DND-41 (cell line): ENCODE measurements at regions not wholly inside any gene's neighbourhood (a gene's known extent, or its start where the extent isn't known, plus 50 kb on each side); places are given as distances from the start of the nearest gene placed in this dataset.

Experiments
- ATAC-seq: fragments of 200-7000 bp; cut with Tn5 transposase; 3 replicates; pipeline ENCODE4 v1.9.1; 2021; ENCODE audit warnings: low read depth; ENCODE audit not compliant: insufficient read depth
- DNase-seq: peaks from one replicate; pipeline ENCODE4 v3.0.0-alpha.2; 2020
- H2AFZ ChIP-seq: 2 replicates; pipeline ENCODE4 v1.6.0; 2012; ENCODE audit warnings: low read depth, low read length
- H3K27ac ChIP-seq: 2 replicates; pipeline ENCODE4 v1.5.1; 2012; ENCODE audit warnings: low read length, inconsistent platforms
- H3K27me3 ChIP-seq: fragments of 200-600 bp; sonication (generic); 2 replicates; pipeline ENCODE4 v1.6.0; 2012; ENCODE audit warnings: low read length, mild to moderate bottlenecking, inconsistent platforms; ENCODE audit not compliant: insufficient read depth, poor library complexity
- H3K36me3 ChIP-seq: 2 replicates; pipeline ENCODE4 v1.5.1; 2012; ENCODE audit warnings: low read length, inconsistent platforms; ENCODE audit not compliant: insufficient read depth
- H3K4me1 ChIP-seq: 2 replicates; pipeline ENCODE4 v1.5.1; 2012; ENCODE audit warnings: mild to moderate bottlenecking, low read length; ENCODE audit not compliant: insufficient read depth
- H3K4me2 ChIP-seq: 2 replicates; pipeline ENCODE4 v1.6.0; 2012; ENCODE audit warnings: mild to moderate bottlenecking, moderate library complexity, low read length, inconsistent platforms; ENCODE audit not compliant: insufficient read depth
- H3K4me3 ChIP-seq, 2 experiments: fragments of 200-600 bp in 1 of 2; shearing (Covaris generic) in 1 of 2; 2 replicates each; pipeline ENCODE4 v1.5.1; 2012 to 2016; ENCODE audit warnings: inconsistent platforms in 2 of 2, low read length in 2 of 2, mild to moderate bottlenecking in 2 of 2, low read depth in 1 of 2, moderate library complexity in 1 of 2
- H3K79me2 ChIP-seq: 2 replicates; pipeline ENCODE4 v1.6.0; 2012; ENCODE audit warnings: low read length, inconsistent platforms; ENCODE audit not compliant: insufficient read depth
- H3K9ac ChIP-seq: 2 replicates; pipeline ENCODE4 v1.6.0; 2012; ENCODE audit warnings: low read depth, mild to moderate bottlenecking, inconsistent platforms, low read length, moderate library complexity
- H3K9me3 ChIP-seq: 2 replicates; pipeline ENCODE4 v1.5.1; 2012; ENCODE audit warnings: low read length, moderate library complexity, mild to moderate bottlenecking, inconsistent platforms; ENCODE audit not compliant: insufficient read depth, severe bottlenecking
- H4K20me1 ChIP-seq: 2 replicates; pipeline ENCODE4 v1.6.0; 2012; ENCODE audit warnings: low read length; ENCODE audit not compliant: insufficient read depth
- EZH2 ChIP-seq: IDR thresholded peaks from 3 replicates; pipeline ENCODE4 v1.6.1; 2012; ENCODE audit warnings: borderline replicate concordance, low read depth, mild to moderate bottlenecking, moderate library complexity, low read length, inconsistent platforms; ENCODE audit not compliant: severe bottlenecking
- TF ChIP-seq, protein P1 (sequence below): IDR thresholded peaks from 2 replicates; pipeline ENCODE4 v1.5.1; 2012; ENCODE audit warnings: borderline replicate concordance, low read length, moderate library complexity, mild to moderate bottlenecking; ENCODE audit not compliant: poor library complexity, severe bottlenecking; ENCODE audit errors: extremely low read depth

DNA sequence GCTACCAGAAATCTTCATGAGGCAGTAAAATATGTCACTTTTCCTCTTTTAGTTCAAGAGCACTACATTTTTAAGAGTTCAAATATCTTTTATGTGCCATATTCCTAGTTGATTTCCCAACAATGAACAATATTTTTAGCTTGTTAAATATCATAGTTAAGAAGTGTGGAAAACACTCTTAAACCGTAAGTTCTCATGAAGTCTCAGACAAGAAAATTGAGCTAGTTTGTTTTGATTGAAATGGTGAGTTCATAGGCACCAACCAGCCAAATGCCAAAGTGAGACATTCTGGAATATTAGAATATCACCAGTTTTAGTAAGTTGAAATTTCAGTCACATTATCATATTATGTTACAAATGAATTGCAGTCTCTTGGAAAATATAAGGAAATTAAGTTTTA lies 277.2 kb upstream of the HSF2 start:
- no peak overlapping the region for H3K9ac ChIP-seq
- H3K79me2 ChIP-seq: no peaks in the 10 kb centered on the region
- no peak overlapping the region for H3K27ac ChIP-seq
- H3K4me1 ChIP-seq: no peaks in the 10 kb centered on the region
- H3K4me3 ChIP-seq: no peak overlapping the region
- no peaks in the 10 kb centered on the region for H4K20me1 ChIP-seq
- H3K27me3 ChIP-seq: no peaks in the 10 kb centered on the region
- no peaks in the 10 kb centered on the region for H3K9me3 ChIP-seq
- H3K36me3 ChIP-seq: no peaks in the 10 kb centered on the region
- ATAC-seq: no peak
- H3K4me2 ChIP-seq: no peak overlapping the region
- H2AFZ ChIP-seq: no peak overlapping the region
- no peak for TF ChIP-seq EZH2
- TF ChIP-seq, protein P1, sequence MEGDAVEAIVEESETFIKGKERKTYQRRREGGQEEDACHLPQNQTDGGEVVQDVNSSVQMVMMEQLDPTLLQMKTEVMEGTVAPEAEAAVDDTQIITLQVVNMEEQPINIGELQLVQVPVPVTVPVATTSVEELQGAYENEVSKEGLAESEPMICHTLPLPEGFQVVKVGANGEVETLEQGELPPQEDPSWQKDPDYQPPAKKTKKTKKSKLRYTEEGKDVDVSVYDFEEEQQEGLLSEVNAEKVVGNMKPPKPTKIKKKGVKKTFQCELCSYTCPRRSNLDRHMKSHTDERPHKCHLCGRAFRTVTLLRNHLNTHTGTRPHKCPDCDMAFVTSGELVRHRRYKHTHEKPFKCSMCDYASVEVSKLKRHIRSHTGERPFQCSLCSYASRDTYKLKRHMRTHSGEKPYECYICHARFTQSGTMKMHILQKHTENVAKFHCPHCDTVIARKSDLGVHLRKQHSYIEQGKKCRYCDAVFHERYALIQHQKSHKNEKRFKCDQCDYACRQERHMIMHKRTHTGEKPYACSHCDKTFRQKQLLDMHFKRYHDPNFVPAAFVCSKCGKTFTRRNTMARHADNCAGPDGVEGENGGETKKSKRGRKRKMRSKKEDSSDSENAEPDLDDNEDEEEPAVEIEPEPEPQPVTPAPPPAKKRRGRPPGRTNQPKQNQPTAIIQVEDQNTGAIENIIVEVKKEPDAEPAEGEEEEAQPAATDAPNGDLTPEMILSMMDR: no peak
- no peak for DNase-seq

DNA sequence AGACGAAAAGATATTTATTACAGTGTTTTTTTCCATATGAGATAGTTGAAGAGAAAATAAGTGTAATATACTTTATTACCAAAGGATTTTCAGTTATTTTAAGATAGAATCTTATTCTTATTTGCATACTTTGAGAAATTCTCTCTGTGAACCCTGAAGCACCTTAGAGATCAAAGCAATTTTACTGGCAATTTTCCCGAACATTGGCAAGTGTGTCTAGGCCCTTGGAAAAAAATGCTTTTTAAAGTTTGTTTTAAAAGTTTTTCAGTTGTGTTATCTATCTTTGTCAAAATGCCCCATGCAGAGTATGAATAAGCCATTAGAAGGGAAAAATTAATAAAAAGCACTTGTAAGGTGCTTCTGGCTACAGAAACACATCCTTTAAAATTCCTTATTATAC lies 276.8 kb upstream of the HSF2 start:
- ATAC-seq: no peak
- Histone ChIP-seq H3K79me2 (no peaks in the 10 kb centered on the region), H3K27me3 (no peaks in the 10 kb centered on the region)

DNA sequence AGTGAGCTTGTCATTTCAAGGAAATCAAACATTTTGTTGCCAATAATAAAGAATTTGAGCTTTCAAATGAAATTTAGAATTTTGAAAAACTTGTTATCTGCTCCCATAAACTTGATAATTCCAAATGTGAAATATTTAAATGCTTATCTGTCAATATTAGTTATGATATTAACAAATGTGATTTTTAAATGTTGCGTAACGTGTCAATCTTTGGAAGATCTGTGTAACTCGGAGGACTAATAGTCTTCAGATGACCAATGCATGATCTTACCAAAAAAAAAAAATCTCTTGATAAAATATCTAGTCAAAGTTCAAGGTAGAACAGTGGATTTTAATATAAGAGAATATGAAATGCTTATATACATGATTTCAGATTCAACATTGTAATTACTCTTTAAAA lies 274.5 kb upstream of the HSF2 start:
- no peak overlapping the region for H3K9ac ChIP-seq
- no peak overlapping the region for H2AFZ ChIP-seq
- no peaks in the 10 kb centered on the region for H3K79me2 ChIP-seq
- H3K27ac ChIP-seq: no peak overlapping the region
- no peak for TF ChIP-seq EZH2
- TF ChIP-seq, protein P1: no peak
- H4K20me1 ChIP-seq: no peaks in the 10 kb centered on the region
- DNase-seq: no peak
- H3K36me3 ChIP-seq: no peaks in the 10 kb centered on the region
- H3K4me2 ChIP-seq: no peak overlapping the region
- H3K4me1 ChIP-seq: peaks cover 1% of the 10 kb centered on the region; the same call in 1 of the 2 replicates
- ATAC-seq: no peak
- H3K4me3 ChIP-seq: no peak overlapping the region
- H3K27me3 ChIP-seq: no peaks in the 10 kb centered on the region
- H3K9me3 ChIP-seq: no peaks in the 10 kb centered on the region

More for the DNA sequence above, 276.8 kb upstream of the HSF2 start:
- DNase-seq: no peak
- TF ChIP-seq EZH2: no peak
- TF ChIP-seq, protein P1: no peak
- Histone ChIP-seq H2AFZ (no peak overlapping the region), H3K4me1 (no peaks in the 10 kb centered on the region), H3K9ac (no peak overlapping the region), H4K20me1 (no peaks in the 10 kb centered on the region), H3K4me3 (no peak overlapping the region), H3K4me2 (no peak overlapping the region), H3K9me3 (no peaks in the 10 kb centered on the region), H3K27ac (no peak overlapping the region), H3K36me3 (no peaks in the 10 kb centered on the region)

DNA sequence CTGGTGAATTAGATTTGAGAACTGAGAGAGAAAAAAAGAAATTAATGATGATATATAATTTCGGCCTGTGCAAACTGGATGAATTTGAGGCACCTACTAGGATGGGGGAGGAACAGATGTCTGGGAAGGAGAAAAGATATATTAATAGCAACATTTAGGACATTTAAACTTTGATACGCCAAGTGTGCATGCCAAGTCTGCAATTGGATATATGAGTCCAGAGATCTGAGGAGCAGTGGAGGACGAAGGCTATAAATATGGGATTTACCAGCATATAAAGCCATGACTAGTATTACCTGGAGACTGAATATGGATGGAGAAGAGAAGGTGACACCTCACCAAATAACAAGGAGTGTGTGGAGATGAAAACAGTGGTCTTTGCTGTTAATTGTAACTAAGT lies 272.6 kb upstream of the HSF2 start:
- ATAC-seq: no peak
- H3K9ac ChIP-seq: no peak overlapping the region
- no peak overlapping the region for H3K27ac ChIP-seq
- H3K36me3 ChIP-seq: no peaks in the 10 kb centered on the region
- H4K20me1 ChIP-seq: no peaks in the 10 kb centered on the region
- no peak overlapping the region for H2AFZ ChIP-seq
- H3K4me1 ChIP-seq: peaks cover 4% of the 10 kb centered on the region; the same call in 1 of the 2 replicates
- no peak for DNase-seq
- no peaks in the 10 kb centered on the region for H3K9me3 ChIP-seq
- no peaks in the 10 kb centered on the region for H3K27me3 ChIP-seq
- H3K4me3 ChIP-seq: no peak overlapping the region
- no peak for TF ChIP-seq EZH2
- TF ChIP-seq, protein P1: no peak
- no peak overlapping the region for H3K4me2 ChIP-seq
- H3K79me2 ChIP-seq: no peaks in the 10 kb centered on the region
